HG03575 (cell line): ENCODE measurements at regions not wholly inside any gene's neighbourhood (a gene's known extent, or its start where the extent isn't known, plus 50 kb on each side); places are given as distances from the start of the nearest gene placed in this dataset.
"Not testable (repeated sequence)": the region's sequence is repeated elsewhere in the genome, so short reads cannot be mapped to it uniquely, and the experiment has no call there.

Source experiments
- ATAC-seq: cut with Tn5 transposase; IDR thresholded peaks from one replicate; pipeline ENCODE4 v1.9.1; 2021; ENCODE audit not compliant: unreplicated experiment, insufficient number of reproducible peaks, low FRiP score; ENCODE audit errors: extremely low read depth

DNA sequence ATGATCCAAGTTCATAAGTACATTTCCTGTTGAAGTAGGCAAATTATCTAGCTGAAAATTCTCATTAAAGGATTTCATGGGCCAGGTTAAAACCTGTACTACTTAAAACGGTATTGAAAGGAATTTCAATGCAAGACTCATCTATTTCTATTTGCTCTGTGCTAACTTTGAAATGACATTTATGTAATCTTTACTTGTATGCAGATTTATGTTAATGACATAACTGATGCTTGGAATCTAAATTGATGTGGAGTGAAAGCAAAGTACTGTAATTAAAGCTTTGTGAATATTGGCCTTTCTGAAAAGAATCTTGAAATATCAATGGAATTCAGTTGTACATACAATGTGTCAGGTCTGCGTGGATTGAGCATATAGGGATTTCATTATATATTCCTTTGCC, 390.0 kb downstream of the CPS1 start:
- no peak for ATAC-seq

DNA sequence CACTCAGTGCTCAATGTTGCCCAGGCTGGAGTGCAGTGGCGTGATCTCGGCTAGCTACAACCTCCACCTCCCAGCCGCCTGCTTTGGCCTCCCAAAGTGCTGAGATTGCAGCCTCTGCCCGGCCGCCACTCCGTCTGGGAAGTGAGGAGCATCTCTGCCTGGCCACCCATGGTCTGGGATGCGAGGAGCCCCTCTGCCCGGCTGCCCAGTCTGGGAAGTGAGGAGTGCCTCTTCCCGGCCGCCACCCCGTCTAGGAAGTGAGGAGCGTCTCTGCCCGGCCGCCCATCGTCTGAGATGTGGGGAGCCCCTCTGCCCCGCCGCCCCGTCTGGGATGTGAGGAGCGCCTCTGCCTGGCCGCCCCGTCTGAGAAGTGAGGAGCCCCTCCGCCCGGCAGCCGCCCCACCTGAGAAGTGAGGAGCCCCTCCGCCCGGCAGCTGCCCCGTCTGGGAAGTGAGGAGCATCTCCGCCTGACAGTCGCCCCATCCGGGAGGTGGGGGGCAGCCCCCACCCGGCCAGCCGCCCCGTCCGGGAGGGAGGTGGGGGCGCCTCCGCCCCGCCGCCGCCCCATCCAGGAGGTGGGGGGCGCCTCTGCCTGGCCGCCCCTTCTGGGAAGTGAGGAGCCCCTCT, 394.1 kb downstream of the CPS1 start:
- ATAC-seq: not testable (repeated sequence)

DNA sequence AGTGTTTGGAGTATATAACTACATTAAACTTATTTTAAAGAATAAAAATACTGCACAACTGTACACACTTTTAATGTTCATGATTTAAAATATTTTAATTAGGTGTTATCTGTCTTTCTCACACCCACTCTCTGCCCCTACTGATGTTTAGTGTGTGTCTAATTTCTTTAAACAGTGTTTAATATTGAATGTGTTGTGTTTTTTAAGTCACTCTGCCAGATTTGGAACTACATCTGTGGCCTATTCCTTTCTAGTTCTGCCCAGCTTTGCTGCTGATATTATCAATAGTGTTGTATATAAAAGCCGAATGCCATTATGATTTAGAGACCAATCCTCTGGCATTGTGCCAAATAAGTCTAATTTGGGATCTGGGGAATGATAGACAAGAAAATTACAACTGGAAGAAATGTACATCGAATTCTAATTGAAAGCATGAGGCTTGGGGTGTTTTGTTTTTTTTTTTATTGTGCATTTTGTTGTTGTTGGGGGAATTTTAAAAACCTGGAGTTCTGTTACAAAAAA, 398.0 kb downstream of the CPS1 start:
- no peak for ATAC-seq

DNA sequence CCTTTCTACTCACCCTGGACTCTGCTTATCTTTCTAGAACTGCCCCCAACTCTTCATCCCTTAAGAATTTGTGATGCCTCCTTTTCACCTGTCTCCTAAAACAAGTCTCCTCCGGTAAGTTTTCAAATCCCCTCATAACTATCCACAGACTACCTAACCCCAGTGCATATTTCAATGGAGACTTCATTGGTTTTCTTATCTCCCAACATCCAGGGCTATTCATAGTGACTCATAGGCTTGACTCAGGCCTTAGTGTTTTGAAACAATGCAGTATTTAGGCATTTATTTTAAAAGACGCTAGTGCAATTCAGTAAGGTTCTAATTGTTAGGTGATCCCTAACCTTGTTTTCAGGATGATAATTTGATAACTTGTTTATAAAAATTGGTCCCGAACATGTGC, 399.2 kb downstream of the CPS1 start:
- ATAC-seq: no peak

DNA sequence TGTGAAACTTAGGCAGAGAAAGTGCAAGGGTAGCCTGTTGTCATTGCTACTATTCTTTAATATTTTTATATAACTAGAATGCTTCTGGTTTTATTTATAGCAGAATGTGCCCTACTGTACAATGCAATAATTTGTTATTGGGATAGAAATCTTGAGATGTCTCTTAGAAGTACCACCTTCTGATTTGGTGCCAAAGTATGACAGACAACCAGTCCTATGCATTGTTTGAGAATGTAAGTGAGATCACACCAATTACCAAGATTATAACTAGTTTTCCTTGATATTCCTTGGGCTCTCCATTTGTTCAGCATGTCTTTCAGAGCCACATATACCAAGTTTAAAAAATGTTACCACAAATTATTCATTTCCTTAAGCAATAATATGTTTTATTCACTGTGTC, 399.7 kb downstream of the CPS1 start:
- ATAC-seq: no peak

- no peak for ATAC-seq
These were observed 404.9 kb downstream of the CPS1 start for GRCh38 chr2:210961249-210961648.

GRCh38 chr2:210963386-210963785, 407.0 kb downstream of the CPS1 start:
- ATAC-seq: no peak

DNA sequence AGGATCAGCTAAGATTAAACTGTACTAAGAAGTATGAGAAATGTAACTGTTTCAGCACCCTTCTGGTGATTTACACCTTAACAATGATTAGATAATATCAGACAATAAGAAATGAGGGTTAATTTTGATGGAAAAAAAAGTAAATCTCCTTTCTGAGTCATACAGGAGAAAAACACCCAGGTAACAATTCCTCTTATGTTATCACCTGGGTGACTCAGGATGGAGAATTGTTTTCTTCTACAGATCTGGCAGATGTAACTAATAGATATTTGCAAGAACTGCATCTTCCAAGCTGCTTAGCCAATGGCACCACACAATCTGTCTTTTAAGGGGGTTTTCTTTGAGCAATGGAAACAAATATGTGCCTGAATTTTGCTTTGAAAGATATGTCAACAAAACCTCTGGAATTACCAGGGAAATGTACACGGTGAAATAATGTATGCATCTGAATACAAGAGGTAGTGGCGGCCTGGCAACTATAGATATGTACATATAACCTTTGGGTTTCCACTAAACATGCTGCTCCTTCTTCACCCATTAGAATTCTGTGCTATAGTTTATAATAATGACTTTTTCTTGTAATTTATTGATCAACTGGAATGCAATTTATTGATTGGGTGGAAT, 407.9 kb downstream of the CPS1 start:
- no peak for ATAC-seq

DNA sequence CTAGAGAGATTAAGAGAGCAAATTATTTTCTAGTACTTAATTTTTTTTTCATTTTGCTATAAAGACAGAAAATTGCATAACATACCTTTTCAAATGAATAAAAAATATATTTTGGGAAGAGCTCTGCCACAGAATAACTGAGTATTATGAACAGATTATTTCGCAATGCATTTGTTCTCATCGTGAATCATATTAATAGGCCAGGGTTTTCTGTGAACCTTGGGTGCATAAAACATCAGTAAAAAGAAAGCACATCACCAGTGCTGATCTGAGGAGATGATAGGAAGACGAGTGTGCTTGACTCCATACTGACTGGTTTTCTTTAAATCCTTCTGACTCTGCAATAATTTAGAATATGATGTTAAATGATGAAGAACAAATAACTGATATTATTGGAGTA, 409.1 kb downstream of the CPS1 start:
- no peak for ATAC-seq

GRCh38 chr2:210966330-210966729, 409.9 kb downstream of the CPS1 start:
- no peak for ATAC-seq

DNA sequence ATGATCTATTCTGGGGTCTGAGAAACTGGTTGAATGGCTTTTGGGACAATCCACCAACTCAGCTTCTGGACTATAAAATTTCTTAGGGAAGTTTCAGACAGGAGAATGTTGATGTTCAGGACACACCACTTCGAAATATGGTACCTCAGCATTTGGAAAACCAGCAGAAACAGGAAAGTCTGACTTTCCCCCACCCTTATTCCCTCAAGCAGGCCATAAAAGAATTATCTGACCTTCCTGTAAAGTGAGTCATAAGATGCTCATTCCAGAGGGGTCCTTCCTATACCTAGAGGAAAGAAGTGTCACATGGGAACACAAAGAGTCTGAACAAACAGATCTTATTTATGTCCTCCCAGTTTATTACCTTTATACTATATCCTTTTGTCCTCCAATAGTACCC, 415.0 kb downstream of the CPS1 start:
- ATAC-seq: no peak

DNA sequence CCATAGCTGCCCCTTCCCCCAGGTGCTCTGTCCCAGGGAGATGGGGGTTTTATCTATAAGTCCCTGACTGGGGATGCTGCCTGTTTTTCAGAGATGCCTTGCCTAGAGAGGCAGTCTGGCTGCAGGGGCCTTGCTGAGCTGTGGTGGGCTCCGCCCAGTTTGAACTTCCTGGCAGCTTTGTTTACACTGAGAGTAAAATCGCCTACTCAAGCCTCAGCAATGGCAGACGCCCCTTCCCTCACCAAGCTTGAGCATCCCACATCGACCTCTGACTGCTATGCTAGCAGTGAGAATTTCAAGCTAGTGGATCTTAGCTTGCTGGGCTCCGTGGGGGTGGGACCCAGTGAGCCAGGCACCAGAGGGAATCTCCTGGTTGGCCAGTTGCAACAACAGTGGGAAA, 430.4 kb downstream of the CPS1 start:
- not testable (repeated sequence) for ATAC-seq

DNA sequence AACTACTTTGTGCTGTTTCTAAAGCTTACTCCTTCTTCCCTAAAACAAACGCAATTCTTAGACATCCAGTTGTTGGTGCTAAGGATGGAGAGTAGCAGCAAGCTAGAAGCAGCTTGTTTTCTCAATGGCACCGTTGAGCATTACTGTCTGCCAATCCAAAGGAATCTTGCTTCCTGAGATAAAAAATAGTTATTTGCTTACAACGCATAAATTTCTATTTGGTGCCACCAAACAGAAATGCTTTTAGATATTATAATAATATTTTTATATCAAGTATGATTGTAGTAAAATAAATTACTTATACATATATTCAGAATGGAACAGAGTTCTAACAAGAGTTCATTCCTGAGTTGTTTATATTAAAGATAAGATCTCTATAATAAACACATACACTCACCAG, 434.7 kb downstream of the CPS1 start:
- no peak for ATAC-seq

- ATAC-seq: no peak
These were observed 437.7 kb downstream of the CPS1 start for GRCh38 chr2:210994104-210994503.

- no peak for ATAC-seq
These were observed 441.0 kb downstream of the CPS1 start for GRCh38 chr2:210997373-210997772.

- ATAC-seq: no peak
These were observed 441.9 kb downstream of the CPS1 start for GRCh38 chr2:210998334-210998733.

- no peak for ATAC-seq
These were observed 458.0 kb downstream of the CPS1 start for GRCh38 chr2:211014376-211014775.

DNA sequence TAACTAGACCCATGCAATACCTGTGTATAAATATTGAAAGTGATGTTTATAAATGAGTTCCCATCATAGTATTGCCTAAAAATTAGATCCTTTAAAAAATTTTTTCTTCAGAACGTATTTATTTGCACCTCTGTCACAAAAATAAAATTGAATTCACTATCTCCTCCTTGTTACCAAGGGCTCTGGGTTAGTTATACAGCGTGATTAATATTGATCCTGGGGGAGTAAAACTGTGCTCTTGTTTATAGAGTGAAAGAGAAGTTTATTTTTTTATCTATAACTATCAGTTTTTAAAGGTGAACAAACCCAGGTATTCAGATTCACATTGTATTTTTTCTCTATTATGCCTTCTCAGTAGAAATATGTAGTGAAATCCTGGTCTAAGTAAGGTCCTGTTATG, 458.5 kb downstream of the CPS1 start:
- ATAC-seq: no peak

GRCh38 chr2:211025089-211025488, 468.7 kb downstream of the CPS1 start:
- not testable (repeated sequence) for ATAC-seq

GRCh38 chr2:211026109-211026508, 469.7 kb downstream of the CPS1 start:
- no peak for ATAC-seq

- ATAC-seq: no peak
These were observed 471.6 kb downstream of the CPS1 start for GRCh38 chr2:211027976-211028375.
